ENCODE measurements at regions not wholly inside any gene's neighbourhood (a gene's known extent, or its start where the extent isn't known, plus 50 kb on each side); places are given as distances from the start of the nearest gene placed in this dataset.

DNA sequence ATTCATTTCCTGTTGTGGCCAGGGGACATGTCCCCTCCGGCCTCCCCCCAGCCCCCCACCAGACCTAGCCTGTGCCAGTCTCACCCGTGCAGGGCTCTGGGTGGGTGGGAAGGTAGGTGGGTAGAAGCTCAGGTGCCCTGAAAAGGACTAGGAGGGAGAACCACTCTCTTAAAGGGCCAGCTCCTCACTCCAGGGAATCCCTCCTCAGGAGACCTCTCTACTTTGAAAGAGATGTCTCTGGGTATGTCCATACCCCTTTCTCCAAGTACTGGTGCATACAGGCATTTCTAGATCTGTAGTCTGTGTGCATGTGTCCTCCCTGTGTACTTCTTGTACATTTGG lies 60.8 kb upstream of the EPB41L1 start:
- Histone ChIP-seq H3K27me3 (ENCODE audit: control insufficient read depth, insufficient read depth, low read length) (no peaks in the 10 kb centered on the region), H3K36me3 (ENCODE audit: control insufficient read depth in 2 of 3, insufficient read depth in 3 of 3, low read length in 3 of 3) (no peaks in the 10 kb centered on the region), H3K9me3 (ENCODE audit: control insufficient read depth in 2 of 3, insufficient read depth in 1 of 3, low read length in 3 of 3) (no peaks in the 10 kb centered on the region), H3K4me3 (ENCODE audit: low read length in 3 of 3) (peak overlapping the region; percentile 45 to 97 (median 97)), H3K27ac (ENCODE audit: low read depth in 2 of 2, low read length in 2 of 2) (peak overlapping the region; percentile 97 to 99), H3K4me1 (ENCODE audit: control insufficient read depth in 2 of 3, insufficient read depth in 2 of 3, low read depth in 1 of 3, low read length in 3 of 3) (peaks cover 0 to 34% (median 19%) of the 10 kb centered on the region in 3 donors), H3K9ac (ENCODE audit: low read length in 3 of 3) (peak overlapping the region; percentile 19 to 95 (median 63))
- no peak for FAIRE-seq
- DNase-seq, result no peak
- TF ChIP-seq, protein P1, sequence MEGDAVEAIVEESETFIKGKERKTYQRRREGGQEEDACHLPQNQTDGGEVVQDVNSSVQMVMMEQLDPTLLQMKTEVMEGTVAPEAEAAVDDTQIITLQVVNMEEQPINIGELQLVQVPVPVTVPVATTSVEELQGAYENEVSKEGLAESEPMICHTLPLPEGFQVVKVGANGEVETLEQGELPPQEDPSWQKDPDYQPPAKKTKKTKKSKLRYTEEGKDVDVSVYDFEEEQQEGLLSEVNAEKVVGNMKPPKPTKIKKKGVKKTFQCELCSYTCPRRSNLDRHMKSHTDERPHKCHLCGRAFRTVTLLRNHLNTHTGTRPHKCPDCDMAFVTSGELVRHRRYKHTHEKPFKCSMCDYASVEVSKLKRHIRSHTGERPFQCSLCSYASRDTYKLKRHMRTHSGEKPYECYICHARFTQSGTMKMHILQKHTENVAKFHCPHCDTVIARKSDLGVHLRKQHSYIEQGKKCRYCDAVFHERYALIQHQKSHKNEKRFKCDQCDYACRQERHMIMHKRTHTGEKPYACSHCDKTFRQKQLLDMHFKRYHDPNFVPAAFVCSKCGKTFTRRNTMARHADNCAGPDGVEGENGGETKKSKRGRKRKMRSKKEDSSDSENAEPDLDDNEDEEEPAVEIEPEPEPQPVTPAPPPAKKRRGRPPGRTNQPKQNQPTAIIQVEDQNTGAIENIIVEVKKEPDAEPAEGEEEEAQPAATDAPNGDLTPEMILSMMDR (IDR thresholded peaks at IDR 0.05; ENCODE audit: borderline replicate concordance, extremely low read depth, insufficient read depth), result no peak
- intact Hi-C loops (cut with DNase I), result no loop called here

DNA sequence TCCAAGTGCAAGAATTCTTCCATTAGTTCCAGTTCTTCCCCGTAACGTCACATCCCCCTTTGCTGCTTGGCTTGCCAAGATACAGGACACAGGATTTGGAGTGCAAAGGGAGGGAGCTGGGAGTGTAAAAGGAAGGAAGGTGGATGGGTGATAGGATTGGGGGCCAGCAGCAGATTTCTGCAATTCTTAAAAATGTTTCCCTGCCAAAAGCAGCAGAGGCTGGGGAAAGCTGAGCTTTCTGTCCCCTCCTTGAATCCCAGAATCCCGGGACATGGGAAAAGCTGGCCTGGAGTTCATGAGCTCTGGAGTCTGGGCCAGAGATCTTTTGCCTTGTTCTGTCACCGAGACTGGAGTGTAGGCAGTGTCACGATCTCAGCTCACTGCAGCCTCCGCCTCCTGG lies 60.0 kb upstream of the EPB41L1 start:
- Histone ChIP-seq H3K36me3 (ENCODE audit: control insufficient read depth in 2 of 3, insufficient read depth in 3 of 3, low read length in 3 of 3) (no peaks in the 10 kb centered on the region), H3K27me3 (ENCODE audit: control insufficient read depth, insufficient read depth, low read length) (no peaks in the 10 kb centered on the region), H3K9ac (ENCODE audit: low read length in 3 of 3) (peak overlapping the region; percentile 2 to 95 (median 61)), H3K9me3 (ENCODE audit: control insufficient read depth in 2 of 3, insufficient read depth in 1 of 3, low read length in 3 of 3) (no peaks in the 10 kb centered on the region), H3K4me1 (ENCODE audit: control insufficient read depth in 2 of 3, insufficient read depth in 2 of 3, low read depth in 1 of 3, low read length in 3 of 3) (peaks cover 0 to 34% (median 20%) of the 10 kb centered on the region in 3 donors), H3K27ac (ENCODE audit: low read depth in 2 of 2, low read length in 2 of 2) (peak overlapping the region; percentile 97 to 99), H3K4me3 (ENCODE audit: low read length in 3 of 3) (peak overlapping the region; percentile 45 to 97 (median 97))
- intact Hi-C loops (cut with DNase I), result no loop called here
- TF ChIP-seq, protein P1 (IDR thresholded peaks at IDR 0.05; ENCODE audit: borderline replicate concordance, extremely low read depth, insufficient read depth), result no peak
- DNase-seq (peak in 2 of 5 donors; percentile 22 to 78), FAIRE-seq (no peak)

DNA sequence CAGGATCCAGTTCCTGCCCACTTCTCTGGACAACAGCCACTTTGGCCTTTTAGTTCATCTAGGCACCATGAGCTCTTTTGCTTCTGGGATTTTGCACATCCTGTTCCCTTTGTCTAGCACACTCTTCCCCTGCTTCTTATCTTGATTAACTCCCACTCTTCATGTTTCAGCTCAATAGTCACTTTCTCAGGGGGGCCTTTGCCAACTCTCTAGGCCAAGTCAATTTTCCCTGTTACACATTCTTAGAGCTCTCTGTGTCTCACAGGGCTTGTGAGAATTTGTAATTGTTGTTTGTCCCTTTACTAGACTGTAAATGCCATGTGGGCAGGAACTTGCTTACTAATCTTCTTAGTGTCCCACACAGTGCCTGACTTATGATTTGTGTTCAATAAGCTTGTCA lies 58.1 kb upstream of the EPB41L1 start:
- intact Hi-C loops (cut with DNase I), result no loop called here
- TF ChIP-seq, protein P1 (IDR thresholded peaks at IDR 0.05; ENCODE audit: borderline replicate concordance, extremely low read depth, insufficient read depth), result no peak
- Histone ChIP-seq H3K4me3 (ENCODE audit: low read length in 3 of 3) (no peak overlapping the region), H3K9ac (ENCODE audit: low read length in 3 of 3) (peak overlapping the region in 1 of 3 donors; percentile 48), H3K9me3 (ENCODE audit: control insufficient read depth in 2 of 3, insufficient read depth in 1 of 3, low read length in 3 of 3) (no peaks in the 10 kb centered on the region), H3K27me3 (ENCODE audit: control insufficient read depth, insufficient read depth, low read length) (no peaks in the 10 kb centered on the region), H3K27ac (ENCODE audit: low read depth in 2 of 2, low read length in 2 of 2) (peak overlapping the region; percentile 56 to 87), H3K4me1 (ENCODE audit: control insufficient read depth in 2 of 3, insufficient read depth in 2 of 3, low read depth in 1 of 3, low read length in 3 of 3) (peaks cover 0 to 41% (median 36%) of the 10 kb centered on the region in 3 donors), H3K36me3 (ENCODE audit: control insufficient read depth in 2 of 3, insufficient read depth in 3 of 3, low read length in 3 of 3) (no peaks in the 10 kb centered on the region)
- FAIRE-seq (no peak), DNase-seq (no peak)
